H1 (cell line): ENCODE measurements at regions not wholly inside any gene's neighbourhood (a gene's known extent, or its start where the extent isn't known, plus 50 kb on each side); places are given as distances from the start of the nearest gene placed in this dataset.

Source experiments
- CTCF ChIA-PET: fragments of 300-600 bp; sonication (Branson Sonifier 250); formaldehyde crosslinking; loops from one replicate; lab custom pipeline; 2021; ENCODE audit not compliant: partially characterized antibody; lab: Charles Lee
- POLR2A ChIA-PET: fragments of 300-600 bp; sonication (Branson Sonifier 250); formaldehyde crosslinking; loops from one replicate; lab custom pipeline; 2021; ENCODE audit warnings: inconsistent platforms; ENCODE audit not compliant: partially characterized antibody; lab: Charles Lee
- DNase-seq, 2 experiments: peaks; one replicate each; pipeline versions ENCODE4 v3.0.0 to v3.0.0-alpha.2; 2010 to 2022; ENCODE audit warnings: low spot score in 2 of 2, low read depth in 1 of 2, mixed read lengths in 1 of 2
- FAIRE-seq: peaks from 2 replicates; lab custom pipeline; 2011; peaks lifted over from hg19 to GRCh38; lab: Jason Lieb, UNC
- H2AFZ ChIP-seq: 2 replicates; pipeline ENCODE4 v1.8.1; 2012; ENCODE audit warnings: low read length, inconsistent platforms
- H2AK5ac ChIP-seq: 2 replicates; pipeline ENCODE4 v1.6.1; 2013; ENCODE audit warnings: low read depth, low read length
- H2BK120ac ChIP-seq: replicated peaks from 2 replicates; pipeline ENCODE3; 2013; ENCODE audit warnings: low read depth, low read length, inconsistent platforms
- H2BK12ac ChIP-seq: 2 replicates; pipeline ENCODE4 v1.6.1; 2013; ENCODE audit warnings: low read depth, low read length
- H2BK15ac ChIP-seq: 2 replicates; pipeline ENCODE4 v1.6.1; 2013; ENCODE audit warnings: low read length
- H2BK20ac ChIP-seq: 2 replicates; pipeline ENCODE4 v1.6.1; 2013; ENCODE audit warnings: low read length
- H2BK5ac ChIP-seq: 2 replicates; pipeline ENCODE4 v1.6.1; 2013; ENCODE audit warnings: low read depth, low read length
- H3K14ac ChIP-seq: 2 replicates; pipeline ENCODE4 v1.6.1; 2013; ENCODE audit warnings: inconsistent platforms; ENCODE audit not compliant: insufficient read length
- H3K18ac ChIP-seq: 2 replicates; pipeline ENCODE4 v1.6.1; 2013; ENCODE audit warnings: low read length; ENCODE audit errors: extremely low read depth
- H3K23ac ChIP-seq: 2 replicates; pipeline ENCODE4 v1.6.1; 2013; ENCODE audit warnings: inconsistent platforms; ENCODE audit not compliant: insufficient read length
- H3K23me2 ChIP-seq: 2 replicates; pipeline ENCODE4 v1.6.1; 2013; ENCODE audit warnings: low read depth, low read length
- H3K27ac ChIP-seq: 2 replicates; pipeline ENCODE4 v1.6.1; 2011; ENCODE audit warnings: low read depth, low read length, inconsistent platforms
- H3K27me3 ChIP-seq, 4 experiments: replicated peaks in 1 of 4; 1 replicate in 1 of 4; 2 replicates in 3 of 4; pipeline versions ENCODE4 v1.6.1 to v1.8.1; 2011 to 2013; ENCODE audit warnings: low read length in 3 of 4, mild to moderate bottlenecking in 3 of 4, inconsistent platforms in 2 of 4, mixed read lengths in 2 of 4, moderate library complexity in 1 of 4; ENCODE audit not compliant: control insufficient read depth in 3 of 4, insufficient read depth in 3 of 4; ENCODE audit errors: extremely low read depth in 1 of 4
- H3K36me3 ChIP-seq, 4 experiments: 2 replicates each; pipeline versions ENCODE4 v1.6.1 to v1.8.1; 2011 to 2013; ENCODE audit warnings: mild to moderate bottlenecking in 4 of 4, low read length in 3 of 4, moderate library complexity in 2 of 4, control low read depth in 1 of 4, inconsistent platforms in 1 of 4; ENCODE audit not compliant: insufficient read depth in 4 of 4, control insufficient read depth in 2 of 4
- H3K4ac ChIP-seq: replicated peaks from 2 replicates; pipeline ENCODE3; 2013; ENCODE audit warnings: low read length, low read depth, mixed read lengths, inconsistent platforms; ENCODE audit not compliant: insufficient read length
- H3K4me1 ChIP-seq, 4 experiments: replicated peaks in 1 of 4; 1 replicate in 1 of 4; 2 replicates in 3 of 4; pipeline versions ENCODE4 v1.6.1 to v1.8.1; 2011 to 2013; ENCODE audit warnings: low read length in 3 of 4, inconsistent platforms in 2 of 4, mixed read lengths in 1 of 4; ENCODE audit not compliant: insufficient read depth in 4 of 4, control insufficient read depth in 3 of 4
- H3K4me2 ChIP-seq, 2 experiments: 2 replicates each; pipeline versions ENCODE4 v1.6.1 to v1.8.1; 2011 to 2013; ENCODE audit warnings: low read depth in 2 of 2, low read length in 2 of 2, control low read depth in 1 of 2, inconsistent platforms in 1 of 2, mild to moderate bottlenecking in 1 of 2; ENCODE audit not compliant: insufficient read depth in 1 of 2
- H3K4me3 ChIP-seq, 4 experiments: fragments of 200-600, 300-600 bp in 1 of 4; sonication (generic), shearing (Covaris generic), sonication (Bioruptor Twin) in 1 of 4; 2 replicates each; pipeline versions ENCODE4 v1.5.1 to v1.8.1; 2011 to 2016; ENCODE audit warnings: low read length in 4 of 4, low read depth in 3 of 4, control low read depth in 2 of 4, inconsistent platforms in 2 of 4, mild to moderate bottlenecking in 2 of 4, mixed read lengths in 1 of 4, moderate library complexity in 1 of 4; ENCODE audit not compliant: insufficient read depth in 2 of 4; ENCODE audit errors: extremely low read depth in 1 of 4
- H3K56ac ChIP-seq: replicated peaks from 2 replicates; pipeline ENCODE3; 2013; ENCODE audit warnings: low read depth, mild to moderate bottlenecking, mixed read lengths, low read length, inconsistent platforms; ENCODE audit not compliant: insufficient read length
- H3K79me1 ChIP-seq: 2 replicates; pipeline ENCODE4 v1.6.1; 2013; ENCODE audit warnings: low read depth, low read length, control low read depth
- H3K79me2 ChIP-seq, 2 experiments: 2 replicates each; pipeline versions ENCODE4 v1.6.1 to v1.8.1; 2012 to 2013; ENCODE audit warnings: low read length in 2 of 2, mild to moderate bottlenecking in 2 of 2, inconsistent platforms in 1 of 2; ENCODE audit not compliant: insufficient read depth in 2 of 2, control insufficient read depth in 1 of 2
- H3K9ac ChIP-seq, 4 experiments: replicated peaks in 1 of 4; 1 replicate in 1 of 4; 2 replicates in 3 of 4; pipeline versions ENCODE4 v1.6.1 to v1.8.1; 2011 to 2013; ENCODE audit warnings: low read depth in 3 of 4, low read length in 3 of 4, control low read depth in 2 of 4, mild to moderate bottlenecking in 2 of 4, moderate library complexity in 2 of 4, inconsistent platforms in 1 of 4; ENCODE audit errors: extremely low read depth in 1 of 4
- H3K9me3 ChIP-seq, 2 experiments: 2 replicates each; pipeline versions ENCODE4 v1.6.1 to v1.8.1; 2012 to 2013; ENCODE audit warnings: mild to moderate bottlenecking in 2 of 2, moderate library complexity in 2 of 2, control low read depth in 1 of 2, inconsistent platforms in 1 of 2, low read depth in 1 of 2, low read length in 1 of 2, mixed read lengths in 1 of 2; ENCODE audit not compliant: insufficient read depth in 2 of 2
- H4K20me1 ChIP-seq, 2 experiments: replicated peaks in 1 of 2; 2 replicates each; pipeline versions ENCODE3 to v1.8.1; 2011 to 2013; ENCODE audit warnings: inconsistent platforms in 2 of 2, low read length in 2 of 2, mild to moderate bottlenecking in 1 of 2; ENCODE audit not compliant: insufficient read depth in 2 of 2, control insufficient read depth in 1 of 2
- H4K5ac ChIP-seq: 2 replicates; pipeline ENCODE4 v1.6.1; 2013; ENCODE audit warnings: low read length, low read depth, mixed read lengths, inconsistent platforms; ENCODE audit not compliant: insufficient read length
- H4K8ac ChIP-seq: 2 replicates; pipeline ENCODE4 v1.8.0; 2013; ENCODE audit warnings: mild to moderate bottlenecking, moderate library complexity, low read length, inconsistent platforms; ENCODE audit not compliant: insufficient read depth; ENCODE audit errors: extremely low read depth
- H4K91ac ChIP-seq: replicated peaks from 2 replicates; pipeline ENCODE3; 2013; ENCODE audit warnings: low read length, mixed read lengths, inconsistent platforms; ENCODE audit not compliant: insufficient read length
- JUN ChIP-seq: IDR thresholded peaks from 2 replicates; pipeline ENCODE4 v1.6.1; 2011; ENCODE audit warnings: low read depth, mild to moderate bottlenecking, improper control_type of control experiment, low read length
- SIN3A ChIP-seq, 2 experiments: IDR thresholded peaks in 1 of 2; conservative IDR thresholded peaks in 1 of 2; 2 replicates each; pipeline ENCODE4 v1.6.1; 2011 to 2012; ENCODE audit warnings: low read length in 2 of 2, improper control_type of control experiment in 1 of 2, low read depth in 1 of 2, mild to moderate bottlenecking in 1 of 2
- TBP ChIP-seq: IDR thresholded peaks from 2 replicates; pipeline ENCODE4 v1.6.1; 2011; ENCODE audit warnings: low read depth, low read length, improper control_type of control experiment
- WGBS, 2 experiments: shearing (Covaris generic) in 1 of 2; methylation state at CpG; one replicate each; pipeline versions ENCODE4 v1.1.6 to v1.1.7; 2013 to 2015; ENCODE audit warnings: low lambda C conversion rate in 2 of 2, mixed read lengths in 2 of 2, inconsistent platforms in 1 of 2, low coverage in 1 of 2, missing lambda C conversion rate in 1 of 2; ENCODE audit not compliant: insufficient replicate concordance in 2 of 2, insufficient coverage in 1 of 2, insufficient read length in 1 of 2; ENCODE audit errors: extremely low coverage in 1 of 2, missing lambda C conversion rate in 1 of 2; 5-methylcytosine and 5-hydroxymethylcytosine counted together
- TF ChIP-seq, protein P1 (sequence below): IDR thresholded peaks from 2 replicates; pipeline ENCODE4 v1.6.1; 2011; ENCODE audit warnings: low read length, improper control_type of control experiment

DNA sequence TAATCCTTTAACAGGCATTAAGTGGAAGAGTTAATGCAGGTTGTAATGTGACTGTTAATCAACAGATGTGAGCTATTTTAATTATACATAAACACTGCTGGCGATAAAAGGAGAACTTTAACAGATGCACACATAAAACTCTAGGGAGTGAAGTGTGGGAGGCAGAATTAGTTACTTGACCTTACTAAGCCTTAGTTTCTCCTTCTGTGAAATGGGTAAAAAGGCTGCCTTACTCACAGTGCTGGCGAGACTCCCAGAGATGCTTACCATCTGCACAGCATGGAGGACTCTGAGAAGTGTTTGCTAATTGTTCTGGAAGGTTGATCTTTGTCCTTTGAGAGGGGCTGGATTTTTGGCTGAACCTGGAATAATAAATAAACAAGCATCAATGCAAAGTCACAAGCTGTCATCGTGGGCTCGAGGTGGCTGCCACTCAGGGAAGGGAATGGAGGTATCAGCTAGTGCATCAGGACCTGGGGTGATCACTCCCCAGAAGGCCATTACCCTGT lies 58.6 kb upstream of the MPEG1 start:
- Histone ChIP-seq H4K5ac (no peak overlapping the region), H3K79me1 (no peaks in the 10 kb centered on the region), H3K4ac (no peak overlapping the region), H3K14ac (no peak overlapping the region), H3K23me2 (no peaks in the 10 kb centered on the region), H3K9ac (no peak overlapping the region), H3K56ac (no peak overlapping the region), H3K27me3 (peaks cover 0 to 1% (median 0%) of the 10 kb centered on the region in 4 experiments; a peak in 1 of 7 replicates), H4K20me1 (no peaks in the 10 kb centered on the region), H3K23ac (no peak overlapping the region), H2BK12ac (no peak overlapping the region)
- POLR2A ChIA-PET, result no interaction called here
- no peak for FAIRE-seq
- TF ChIP-seq TBP (no peak), SIN3A (conservative IDR thresholded peaks at IDR 0.05 in 1 of 2, IDR thresholded peaks at IDR 0.05 in 1 of 2; ENCODE audit: low read depth in 1 of 2, low read length in 2 of 2) (no peak), JUN (no peak)
- TF ChIP-seq, protein P1, sequence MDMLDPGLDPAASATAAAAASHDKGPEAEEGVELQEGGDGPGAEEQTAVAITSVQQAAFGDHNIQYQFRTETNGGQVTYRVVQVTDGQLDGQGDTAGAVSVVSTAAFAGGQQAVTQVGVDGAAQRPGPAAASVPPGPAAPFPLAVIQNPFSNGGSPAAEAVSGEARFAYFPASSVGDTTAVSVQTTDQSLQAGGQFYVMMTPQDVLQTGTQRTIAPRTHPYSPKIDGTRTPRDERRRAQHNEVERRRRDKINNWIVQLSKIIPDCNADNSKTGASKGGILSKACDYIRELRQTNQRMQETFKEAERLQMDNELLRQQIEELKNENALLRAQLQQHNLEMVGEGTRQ, result no peak
- TF ChIP-seq, all 59 proteins: peak for 0
- no peak for DNase-seq
- H3K4me2 ChIP-seq, result no peak overlapping the region
- H4K8ac ChIP-seq, result no peak overlapping the region
- H2BK120ac ChIP-seq, result no peak overlapping the region
- no peak overlapping the region for H3K18ac ChIP-seq
- H3K9me3 ChIP-seq, result no peaks in the 10 kb centered on the region
- no peak overlapping the region for H3K27ac ChIP-seq
- H2BK5ac ChIP-seq, result no peak overlapping the region
- CTCF ChIA-PET, result interaction anchor here (0.7 to 1.6 kb wide), 6 partner anchors 9 to 163 kb away, joined by 3 to 5 read pairs (median 4); no protein-coding TSS in a partner anchor
- H2BK20ac ChIP-seq, result no peak overlapping the region
- H3K36me3 ChIP-seq, result no peaks in the 10 kb centered on the region
- no peak overlapping the region for H3K4me3 ChIP-seq
- H2AFZ ChIP-seq, result no peak overlapping the region
- WGBS, 2 experiments, result 90% methylated on average over 4 of the region's 4 CpGs; no CpG with 5 or more reads in 1 of the 2 experiments
- no peaks in the 10 kb centered on the region for H3K79me2 ChIP-seq
- H2BK15ac ChIP-seq, result no peak overlapping the region
- no peaks in the 10 kb centered on the region for H3K4me1 ChIP-seq
- no peak overlapping the region for H2AK5ac ChIP-seq
- no peak overlapping the region for H4K91ac ChIP-seq
